ENCODE measurements at regions not wholly inside any gene's neighbourhood (a gene's known extent, or its start where the extent isn't known, plus 50 kb on each side); places are given as distances from the start of the nearest gene placed in this dataset.

DNA sequence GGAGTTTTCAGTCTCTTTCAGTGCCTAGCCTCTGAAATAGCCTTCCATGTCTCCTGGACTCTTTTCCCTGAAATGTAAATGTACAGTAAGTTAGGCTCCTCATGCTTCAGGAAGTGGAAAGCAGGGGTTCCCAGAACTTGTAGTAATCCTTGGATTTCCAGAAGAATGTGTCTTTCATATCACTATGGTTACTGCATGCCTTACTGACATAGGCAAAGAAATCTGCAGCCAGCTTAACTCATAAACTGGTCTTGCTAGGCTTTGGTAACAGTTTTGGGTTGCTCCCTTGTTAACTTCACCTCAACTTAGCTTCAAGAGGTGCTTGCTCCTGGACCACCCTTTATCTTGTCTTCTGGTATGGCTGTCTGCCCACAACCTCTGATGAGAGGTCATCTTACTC lies 686.8 kb upstream of the DDX18 start:
- TF ChIP-seq CTCF (conservative IDR thresholded peaks at IDR 0.05; ENCODE audit: low read depth, low read length): no peak
- no peak for TF ChIP-seq EZH2 (IDR thresholded peaks at IDR 0.05; ENCODE audit: low read length, unreplicated experiment)
- no peak for TF ChIP-seq EZH2phosphoT487 (IDR thresholded peaks at IDR 0.05; ENCODE audit: borderline replicate concordance, low read length)

Data from PC-3 (cell line).